GM19463 (cell line): ENCODE measurements at regions not wholly inside any gene's neighbourhood (a gene's known extent, or its start where the extent isn't known, plus 50 kb on each side); places are given as distances from the start of the nearest gene placed in this dataset.

Experiments
- ATAC-seq: cut with Tn5 transposase; IDR thresholded peaks from one replicate; pipeline ENCODE4 v1.9.1; 2021; ENCODE audit warnings: mild to moderate bottlenecking, moderate library complexity; ENCODE audit not compliant: unreplicated experiment

- no peak for ATAC-seq
Measured at GRCh38 chr10:78160591-78160990, 126.9 kb downstream of the RPS24 start.

GRCh38 chr10:78162853-78163252 is 129.2 kb downstream of the RPS24 start:
- no peak for ATAC-seq

GRCh38 chr10:78164702-78165101 is 131.0 kb downstream of the RPS24 start:
- no peak for ATAC-seq

- no peak for ATAC-seq
Measured at GRCh38 chr10:78165172-78165571, 131.5 kb downstream of the RPS24 start.

GRCh38 chr10:78165617-78166016 is 132.0 kb downstream of the RPS24 start:
- no peak for ATAC-seq

GRCh38 chr10:78166261-78166660 is 132.6 kb downstream of the RPS24 start:
- no peak for ATAC-seq

GRCh38 chr10:78169214-78169613 is 135.6 kb downstream of the RPS24 start:
- ATAC-seq: no peak

GRCh38 chr10:78170026-78170475 is 136.4 kb downstream of the RPS24 start:
- no peak for ATAC-seq

GRCh38 chr10:78171633-78172400 is 138.2 kb downstream of the RPS24 start:
- no peak for ATAC-seq

GRCh38 chr10:78173360-78174015 is 139.8 kb downstream of the RPS24 start:
- ATAC-seq: no peak

GRCh38 chr10:78175444-78176015 is 141.9 kb downstream of the RPS24 start:
- ATAC-seq: no peak

- no peak for ATAC-seq
Measured at GRCh38 chr10:78176320-78177317, 143.0 kb downstream of the RPS24 start.

GRCh38 chr10:78177491-78178185 is 144.0 kb downstream of the RPS24 start:
- no peak for ATAC-seq

- no peak for ATAC-seq
Measured at GRCh38 chr10:78178397-78178796, 144.7 kb downstream of the RPS24 start.

GRCh38 chr10:78178940-78179339 is 145.3 kb downstream of the RPS24 start:
- no peak for ATAC-seq

- ATAC-seq: no peak
Measured at GRCh38 chr10:78179886-78180705, 146.4 kb downstream of the RPS24 start.

GRCh38 chr10:78181381-78182055 is 147.9 kb downstream of the RPS24 start:
- ATAC-seq: no peak

- ATAC-seq: no peak
Measured at GRCh38 chr10:78182841-78183240, 149.2 kb downstream of the RPS24 start.
